CD4-positive, alpha-beta T cell treated with Interleukin-2 at 100 ng/mL for 4 hours (primary cell): ENCODE measurements at regions not wholly inside any gene's neighbourhood (a gene's known extent, or its start where the extent isn't known, plus 50 kb on each side); places are given as distances from the start of the nearest gene placed in this dataset.
"Not testable (repeated sequence)": the region's sequence is repeated elsewhere in the genome, so short reads cannot be mapped to it uniquely, and the experiment has no call there.

ENCODE experiments used
- DNase-seq: peaks from one replicate; pipeline ENCODE4 v3.0.0-alpha.2; 2020; ENCODE audit warnings: low spot score

GRCh38 chr2:76000425-76000824 lies 289.7 kb upstream of the GCFC2 start:
- no peak for DNase-seq

GRCh38 chr2:75998451-75998850 lies 287.7 kb upstream of the GCFC2 start:
- no peak for DNase-seq

GRCh38 chr2:75994759-75995158 lies 284.0 kb upstream of the GCFC2 start:
- DNase-seq: no peak

- DNase-seq: not testable (repeated sequence)
Observed at GRCh38 chr2:75988622-75989021, 277.9 kb upstream of the GCFC2 start.

- DNase-seq: no peak
Observed at GRCh38 chr2:75986617-75987016, 275.9 kb upstream of the GCFC2 start.

- DNase-seq: no peak
Observed at GRCh38 chr2:75982719-75983118, 272.0 kb upstream of the GCFC2 start.

- DNase-seq: no peak
Observed at GRCh38 chr2:75964646-75965045, 253.9 kb upstream of the GCFC2 start.

GRCh38 chr2:75960472-75961009 lies 249.8 kb upstream of the GCFC2 start:
- no peak for DNase-seq

GRCh38 chr2:75959724-75960471 lies 249.2 kb upstream of the GCFC2 start:
- DNase-seq: no peak

GRCh38 chr2:75954761-75955160 lies 244.0 kb upstream of the GCFC2 start:
- no peak for DNase-seq

- no peak for DNase-seq
Observed at GRCh38 chr2:75952173-75952572, 241.5 kb upstream of the GCFC2 start.

GRCh38 chr2:75949385-75950030 lies 238.8 kb upstream of the GCFC2 start:
- DNase-seq: no peak

GRCh38 chr2:75936311-75936710 lies 225.6 kb upstream of the GCFC2 start:
- no peak for DNase-seq

- no peak for DNase-seq
Observed at GRCh38 chr2:75932996-75933395, 222.3 kb upstream of the GCFC2 start.

- DNase-seq: no peak
Observed at GRCh38 chr2:75928093-75928492, 217.4 kb upstream of the GCFC2 start.

GRCh38 chr2:75925331-75926024 lies 214.8 kb upstream of the GCFC2 start:
- no peak for DNase-seq

GRCh38 chr2:75922191-75922590 lies 211.5 kb upstream of the GCFC2 start:
- no peak for DNase-seq

- no peak for DNase-seq
Observed at GRCh38 chr2:75920859-75921551, 210.3 kb upstream of the GCFC2 start.

GRCh38 chr2:75915851-75916634 lies 205.3 kb upstream of the GCFC2 start:
- DNase-seq: no peak

- DNase-seq: no peak
Observed at GRCh38 chr2:75896779-75897366, 186.2 kb upstream of the GCFC2 start.

- DNase-seq: no peak
Observed at GRCh38 chr2:75894170-75894569, 183.5 kb upstream of the GCFC2 start.
